ENCODE measurements at regions not wholly inside any gene's neighbourhood (a gene's known extent, or its start where the extent isn't known, plus 50 kb on each side); places are given as distances from the start of the nearest gene placed in this dataset.
"Not testable (repeated sequence)": the region's sequence is repeated elsewhere in the genome, so short reads cannot be mapped to it uniquely, and the experiment has no call there.

DNA sequence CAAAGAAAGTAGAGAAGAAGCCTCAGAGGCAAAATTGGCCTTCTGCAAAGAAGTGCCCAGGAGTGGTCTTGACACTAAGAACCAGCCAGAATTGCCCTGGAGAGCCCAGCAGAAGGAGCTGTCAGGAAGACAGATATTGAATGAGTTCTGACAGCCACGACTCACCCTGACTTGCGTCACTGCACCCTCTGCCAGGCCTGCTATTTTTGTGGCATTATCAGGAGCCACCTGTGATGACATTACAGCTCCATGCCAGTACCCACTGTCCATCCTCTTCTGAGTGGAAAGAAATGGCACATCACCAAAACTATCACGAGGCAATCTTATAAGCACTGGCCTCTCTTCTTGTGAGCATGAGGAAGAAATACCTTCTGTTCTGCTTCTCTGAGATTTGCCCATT lies 67.7 kb downstream of the SMIM20 start:
- DNase-seq: no peak

DNA sequence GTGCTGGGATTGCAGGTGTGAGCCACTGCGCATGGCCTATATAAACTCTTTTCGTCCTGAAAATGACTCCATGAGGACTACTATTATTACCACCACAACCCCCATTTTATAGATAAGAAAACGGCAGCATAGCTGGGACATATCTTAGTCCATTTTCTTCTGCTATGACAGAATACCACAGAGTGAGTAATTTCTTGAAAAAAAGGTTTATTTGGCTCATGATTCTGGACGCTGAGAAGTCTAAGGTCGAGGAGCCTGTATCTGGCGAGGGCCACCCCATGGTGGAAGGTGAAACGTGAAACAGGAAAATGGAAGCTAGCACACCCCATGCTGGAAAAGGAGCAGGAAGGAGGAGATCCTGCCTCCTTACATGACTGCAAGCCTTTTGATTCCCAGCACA lies 68.9 kb downstream of the SMIM20 start:
- no peak for DNase-seq

DNA sequence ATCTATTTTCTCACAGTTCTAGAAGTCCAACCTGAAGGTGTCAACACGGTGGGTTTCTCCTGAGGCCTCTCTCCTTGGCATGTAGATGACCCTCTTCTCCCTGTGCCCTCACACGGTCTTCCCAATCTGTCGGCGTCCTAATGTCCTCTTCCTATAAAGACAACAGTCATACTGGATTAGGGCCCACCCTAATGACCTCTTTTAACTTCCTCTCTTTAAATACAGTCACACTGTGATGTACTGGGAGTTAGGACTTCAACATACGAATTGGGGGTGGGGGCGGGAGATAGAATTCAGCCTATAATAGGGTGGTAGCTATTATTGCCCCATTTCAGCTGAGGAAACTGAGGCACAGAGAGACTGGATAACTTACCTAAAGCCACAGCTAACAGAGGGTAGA lies 70.2 kb downstream of the SMIM20 start:
- DNase-seq: peak; percentile 26 to 34

DNA sequence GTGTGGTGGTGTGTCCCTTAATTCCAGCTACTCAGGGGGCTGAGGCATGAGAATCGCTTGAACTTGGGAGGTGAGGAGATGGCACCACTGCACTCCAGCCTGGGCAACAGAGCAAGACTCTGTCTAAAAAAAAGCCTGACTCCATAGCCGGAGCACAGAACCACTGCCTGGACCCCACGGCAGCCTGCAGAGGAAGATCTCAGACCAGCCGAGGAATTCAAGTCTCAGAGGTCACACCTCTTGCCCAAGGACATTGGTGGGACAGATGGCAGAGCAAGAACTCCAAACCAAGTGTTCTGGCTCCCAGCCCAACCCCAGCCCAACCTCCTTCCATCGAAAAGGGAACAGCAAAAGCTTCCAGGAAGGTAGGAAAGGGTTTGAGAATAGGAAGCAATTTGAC lies 70.8 kb downstream of the SMIM20 start:
- DNase-seq: no peak

DNA sequence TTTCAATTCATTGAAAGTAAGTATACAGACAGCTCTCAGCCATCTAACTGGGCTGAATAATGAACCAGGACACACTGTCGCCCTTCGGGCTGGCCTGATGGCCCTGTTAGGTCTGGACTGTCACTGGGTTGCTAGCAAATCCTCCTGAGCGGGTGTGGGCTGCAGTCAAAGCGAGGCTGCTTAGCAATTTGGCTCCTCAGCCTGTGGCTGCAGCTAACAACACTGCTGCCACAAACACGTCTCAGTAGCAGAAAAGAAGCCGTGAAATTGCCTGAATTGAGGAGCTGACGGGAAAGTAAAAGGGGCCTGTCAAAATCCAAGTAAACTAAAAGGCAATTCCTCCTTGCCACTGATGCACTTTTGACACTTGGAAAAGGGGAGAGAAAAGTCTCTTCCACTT lies 72.8 kb downstream of the SMIM20 start:
- no peak for DNase-seq

DNA sequence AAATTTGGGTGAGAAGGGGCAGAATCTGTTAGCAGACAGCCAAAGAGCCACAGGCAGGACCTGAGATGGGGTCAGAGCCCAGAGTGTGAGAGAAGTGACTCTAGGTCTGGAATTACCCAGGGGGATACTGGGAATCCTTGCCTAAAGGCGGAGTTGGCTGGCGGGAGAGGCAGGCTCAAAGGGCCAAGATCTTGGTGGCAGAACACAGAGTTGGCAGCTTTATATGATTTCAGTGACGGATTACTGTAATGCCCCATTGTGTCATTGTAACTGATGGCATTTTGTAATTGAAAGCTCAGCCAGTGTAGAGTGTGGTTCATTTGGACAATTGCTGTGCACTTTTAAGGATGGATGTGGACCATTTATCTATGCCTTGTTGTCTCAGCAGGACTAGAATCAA lies 77.3 kb downstream of the SMIM20 start:
- DNase-seq: no peak

DNA sequence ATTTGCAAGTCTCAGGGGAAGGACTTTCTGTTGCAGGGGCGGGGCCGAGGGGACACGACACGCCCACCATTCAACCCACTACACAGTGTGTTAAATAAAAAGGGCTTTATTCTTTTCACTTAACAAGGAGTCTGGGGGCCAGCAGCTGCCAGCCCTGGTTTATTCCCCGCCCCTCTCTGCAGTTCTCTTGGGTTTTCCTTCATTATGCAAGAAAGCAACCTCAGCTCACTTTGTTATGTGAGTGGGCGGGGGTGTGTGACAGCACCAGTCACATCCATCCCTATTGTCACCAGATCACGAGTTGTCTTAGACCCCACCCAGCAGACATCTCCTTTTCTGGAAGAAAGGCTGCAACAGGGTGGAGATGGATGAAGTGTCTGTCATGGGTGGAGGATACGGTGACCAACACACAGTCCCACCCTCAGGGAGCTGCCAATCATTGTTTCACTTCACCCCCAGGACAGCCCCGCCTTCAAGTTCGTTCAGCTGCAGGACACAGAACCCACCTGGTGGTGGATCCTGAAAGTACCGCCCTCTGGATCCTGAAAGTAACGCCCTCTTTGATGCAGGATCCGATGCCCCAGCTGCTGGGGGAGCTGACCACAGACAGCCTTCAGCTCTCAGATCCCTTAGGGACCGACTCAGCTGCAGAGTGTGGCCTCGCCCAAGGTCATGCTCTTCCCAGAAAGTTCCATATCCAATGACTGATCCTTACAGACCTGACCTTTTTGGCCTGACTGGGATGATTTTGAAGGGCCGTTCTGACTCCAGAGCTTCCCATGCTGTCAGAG lies 79.6 kb downstream of the SMIM20 start:
- peak; percentile 69 to 90 for DNase-seq

DNA sequence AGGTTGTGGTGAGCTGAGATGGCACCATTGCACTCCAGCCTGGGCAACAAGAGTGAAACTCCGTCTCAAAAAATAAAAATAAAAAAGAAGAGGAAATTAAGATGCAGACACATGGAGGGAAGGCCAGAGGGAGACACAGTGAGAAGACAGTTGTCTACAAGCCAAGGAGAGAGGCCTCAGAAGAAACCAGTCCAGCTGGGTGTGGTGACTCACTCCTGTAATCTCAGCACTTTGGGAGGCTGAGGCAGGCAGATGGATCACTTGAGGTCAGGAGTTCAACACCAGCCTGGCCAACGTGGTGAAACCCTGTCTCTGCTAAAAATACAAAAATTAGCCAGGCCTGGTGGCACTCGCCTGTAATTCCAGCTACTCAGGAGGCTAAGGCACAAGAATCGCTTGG lies 80.6 kb downstream of the SMIM20 start:
- not testable (repeated sequence) for DNase-seq

DNA sequence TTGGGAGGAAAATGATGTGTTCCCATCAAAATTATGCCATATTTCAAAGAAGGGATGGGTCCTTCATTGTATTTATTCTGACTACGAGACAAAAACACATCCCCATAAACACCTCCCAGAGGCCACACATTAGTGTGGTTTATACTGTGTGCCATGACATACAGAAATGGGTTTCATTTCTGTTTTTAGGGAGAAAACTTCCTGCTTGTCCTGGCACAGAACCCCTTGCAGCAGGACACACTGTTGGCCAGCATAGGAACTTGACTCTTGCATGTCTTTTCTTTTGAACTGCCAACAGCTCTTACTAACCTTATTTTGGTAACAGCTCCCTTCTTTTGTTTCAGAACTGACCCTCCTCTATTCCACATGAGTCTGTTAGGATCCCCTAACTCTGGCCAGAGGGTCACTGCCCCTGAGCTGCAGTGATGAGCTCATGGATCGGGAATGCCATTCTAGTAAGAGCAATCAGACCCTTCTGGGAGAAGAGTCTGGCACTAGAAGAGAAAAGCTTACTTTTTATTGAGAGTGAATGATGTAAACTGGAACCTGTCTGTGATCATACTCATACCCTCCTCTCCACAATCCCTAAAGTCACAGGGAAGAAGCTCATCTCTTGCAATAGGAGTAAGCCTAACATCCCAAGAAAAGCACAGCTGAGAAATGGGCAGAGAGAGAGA lies 86.4 kb downstream of the SMIM20 start:
- DNase-seq: peak; percentile 65 to 72

DNA sequence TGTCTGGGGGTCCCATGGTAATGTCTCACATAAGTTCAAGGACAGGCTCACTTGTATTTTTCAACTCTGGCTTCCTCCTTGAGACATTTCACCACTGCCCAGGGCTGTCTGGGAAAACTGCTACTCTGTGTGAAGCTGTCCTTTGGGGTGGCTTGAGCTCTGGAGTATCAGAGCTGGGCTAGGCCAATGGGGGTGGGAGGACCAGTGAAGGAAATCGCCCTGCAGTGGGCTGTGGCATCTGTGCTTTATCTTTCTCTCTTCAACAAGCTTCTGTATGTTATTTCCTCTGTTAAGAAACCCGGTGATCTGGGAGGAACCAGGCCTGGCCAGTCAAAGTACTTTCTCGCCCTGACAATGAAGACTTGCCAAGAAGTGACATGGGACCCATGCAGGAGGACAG lies 87.4 kb downstream of the SMIM20 start:
- no peak for DNase-seq

DNA sequence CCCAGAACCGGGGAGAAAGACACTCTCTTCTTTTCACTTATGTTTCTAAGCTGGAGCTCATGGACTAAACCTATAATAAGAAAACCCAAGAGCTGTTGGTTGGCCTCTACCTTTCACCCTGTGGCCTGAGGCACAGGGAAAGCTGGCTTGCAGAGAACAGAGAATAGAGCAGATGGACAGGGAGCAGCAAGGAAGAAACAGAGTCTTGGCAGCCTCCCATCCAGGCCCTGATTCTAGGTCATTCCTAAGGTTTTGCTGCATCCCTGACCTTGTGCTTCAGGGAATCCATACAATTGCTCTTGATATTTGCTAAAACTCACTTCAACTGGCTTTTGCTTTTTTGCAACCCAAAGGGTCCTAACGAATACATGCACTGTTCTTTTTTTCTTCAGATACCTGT lies 87.8 kb downstream of the SMIM20 start:
- DNase-seq: no peak

DNA sequence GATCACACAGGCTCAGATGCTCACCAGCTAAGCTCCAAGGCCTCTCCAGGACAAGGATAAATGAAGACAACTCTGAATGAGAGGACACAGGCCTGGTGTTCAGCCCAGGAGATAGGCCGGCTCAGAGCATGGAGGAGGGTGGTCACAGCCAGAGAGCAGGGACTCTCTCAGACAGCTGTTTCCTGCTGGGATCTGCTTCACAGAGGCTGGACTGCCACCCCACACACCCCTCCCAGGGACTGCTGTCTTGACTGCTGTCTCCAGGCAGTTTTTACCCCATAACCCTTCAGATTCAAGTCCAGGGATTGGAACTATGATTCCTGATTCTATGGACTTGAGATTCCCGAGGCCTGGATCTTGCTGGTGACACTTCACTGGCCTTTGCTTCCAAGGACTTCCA lies 89.0 kb downstream of the SMIM20 start:
- DNase-seq: no peak

DNA sequence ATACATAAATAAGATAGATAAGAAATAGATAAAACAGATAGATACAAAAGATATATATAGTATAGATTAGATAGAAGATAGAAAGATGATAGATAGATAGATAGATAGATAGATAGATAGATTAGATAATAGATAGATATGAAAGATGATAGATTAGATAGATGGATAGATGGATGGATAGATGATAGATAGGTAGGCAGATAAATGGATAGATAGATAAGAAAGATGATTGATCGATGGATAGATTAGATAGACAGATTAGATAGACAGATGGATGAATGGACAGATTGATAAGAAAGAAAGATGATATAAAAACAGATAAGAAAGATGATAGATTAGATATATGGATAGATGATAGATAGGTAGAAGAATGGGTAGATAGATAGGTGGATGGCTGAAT lies 90.3 kb downstream of the SMIM20 start:
- DNase-seq: no peak

DNA sequence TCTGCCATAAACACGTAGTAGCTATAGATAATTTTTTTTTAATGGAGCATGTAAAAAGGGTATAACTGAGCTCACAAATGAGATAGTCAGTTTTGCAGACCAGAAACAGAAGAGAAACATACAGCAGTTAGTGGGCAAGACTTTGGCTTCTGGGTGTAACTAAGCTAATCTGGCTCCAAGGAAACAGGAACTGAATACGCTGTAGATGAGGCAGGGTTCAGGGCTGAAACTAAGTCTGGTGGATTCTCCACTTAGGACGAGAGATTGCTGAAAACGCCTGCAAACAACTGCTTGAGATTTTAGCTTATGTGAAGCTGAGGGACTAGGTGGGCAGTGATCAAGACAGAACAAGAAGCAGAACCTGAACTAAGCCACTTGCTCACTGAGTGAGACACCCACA lies 91.7 kb downstream of the SMIM20 start:
- peak in 1 of 2 donors; percentile 23 for DNase-seq

DNA sequence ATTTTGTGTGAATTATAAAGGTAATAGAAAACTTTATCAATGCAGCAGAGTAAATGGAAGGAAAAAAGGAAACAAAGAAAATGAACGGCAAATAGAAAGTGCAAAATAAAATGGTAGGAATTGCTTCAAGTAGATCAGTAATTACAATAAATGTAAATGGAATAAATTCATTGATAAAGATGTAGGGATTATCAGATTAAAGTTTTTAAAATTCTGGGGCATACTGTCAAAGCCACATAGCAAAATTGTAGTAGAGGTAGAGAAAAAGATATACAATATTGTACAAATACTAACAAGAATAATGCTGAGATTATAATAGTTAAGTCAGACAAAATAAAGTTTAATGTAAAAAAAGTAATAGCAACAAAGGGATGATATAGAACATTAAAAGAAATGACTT lies 94.7 kb downstream of the SMIM20 start:
- no peak for DNase-seq

DNA sequence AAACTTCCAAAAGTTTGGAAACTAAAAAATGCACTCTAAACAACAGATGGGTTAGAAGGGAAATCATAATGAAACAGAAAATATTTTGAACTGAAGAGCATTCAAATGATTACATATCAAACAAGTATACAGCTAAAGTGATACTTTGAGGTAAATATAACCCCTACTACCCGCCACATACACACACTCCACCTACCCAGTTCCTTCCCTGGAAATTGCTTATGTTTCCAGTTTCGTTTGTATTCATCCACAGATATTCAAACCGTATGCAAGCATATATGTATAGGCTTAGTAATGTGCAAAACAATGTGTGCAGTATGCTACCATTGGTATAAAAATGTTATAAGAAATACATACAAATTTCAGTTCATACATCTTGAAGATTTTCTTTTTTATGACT lies 95.5 kb downstream of the SMIM20 start:
- no peak for DNase-seq

DNA sequence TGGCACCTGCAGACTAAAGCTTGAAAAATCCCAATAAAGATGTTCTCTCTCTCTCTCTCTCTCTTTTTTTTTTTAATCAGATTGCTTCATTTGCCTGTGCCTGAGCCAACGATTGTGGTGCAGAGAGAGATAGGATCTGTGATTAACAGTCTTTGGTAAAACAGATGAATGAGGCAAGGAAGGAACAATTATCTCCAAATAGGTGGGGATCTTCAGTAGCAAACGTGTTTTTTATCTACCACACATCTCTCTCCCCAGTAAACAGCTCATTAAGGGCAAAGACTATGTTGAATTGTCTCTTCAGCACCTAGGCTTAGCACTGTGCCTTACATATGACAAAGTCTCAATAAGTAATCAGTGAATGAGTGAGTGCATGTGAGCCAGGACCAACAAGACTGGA lies 96.3 kb downstream of the SMIM20 start:
- DNase-seq: no peak

DNA sequence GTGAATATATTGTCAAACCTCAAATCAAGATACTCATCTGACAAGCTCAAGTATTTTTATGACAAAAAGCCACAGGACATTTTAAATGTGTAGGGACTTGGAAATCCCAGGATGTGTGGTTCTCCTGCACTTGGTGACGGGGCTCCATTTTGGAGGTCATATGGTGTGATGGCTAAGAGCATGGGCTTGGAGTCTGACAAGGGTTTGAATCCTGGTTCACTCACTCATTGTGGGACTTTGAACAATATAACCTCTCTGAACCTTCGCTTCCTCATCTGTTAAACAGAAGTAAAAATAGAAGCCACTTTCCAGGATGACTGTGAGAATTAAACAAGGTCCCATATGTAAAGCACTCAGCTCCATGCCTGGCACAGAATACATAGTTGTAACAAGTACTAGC lies 99.6 kb downstream of the SMIM20 start:
- DNase-seq: peak; percentile 28 to 45

DNA sequence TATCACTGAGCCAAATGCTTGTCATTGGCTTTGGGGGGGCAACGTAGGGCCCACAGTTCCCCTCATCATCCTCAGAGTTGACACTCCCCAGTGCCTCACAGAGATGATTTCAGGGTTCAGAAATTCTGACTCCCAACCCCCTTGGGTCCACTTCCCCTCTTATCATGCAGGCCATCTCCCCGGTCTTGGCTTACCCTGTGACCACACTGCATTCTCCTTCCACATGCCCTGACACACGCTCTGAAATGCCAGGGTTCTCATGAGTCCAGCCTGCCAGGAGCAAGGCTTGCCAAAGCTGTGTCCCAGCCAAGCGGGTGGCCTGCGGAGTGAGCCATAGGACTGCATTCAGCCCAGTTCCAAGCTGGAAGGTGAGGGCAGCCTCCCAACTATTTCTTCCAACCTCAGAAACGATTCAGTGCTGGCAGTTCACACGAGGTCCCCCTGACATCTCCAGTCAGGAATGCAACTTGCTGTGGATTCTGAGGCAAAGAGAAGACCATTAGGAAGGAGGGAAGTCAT lies 101.2 kb downstream of the SMIM20 start:
- no peak for DNase-seq

DNA sequence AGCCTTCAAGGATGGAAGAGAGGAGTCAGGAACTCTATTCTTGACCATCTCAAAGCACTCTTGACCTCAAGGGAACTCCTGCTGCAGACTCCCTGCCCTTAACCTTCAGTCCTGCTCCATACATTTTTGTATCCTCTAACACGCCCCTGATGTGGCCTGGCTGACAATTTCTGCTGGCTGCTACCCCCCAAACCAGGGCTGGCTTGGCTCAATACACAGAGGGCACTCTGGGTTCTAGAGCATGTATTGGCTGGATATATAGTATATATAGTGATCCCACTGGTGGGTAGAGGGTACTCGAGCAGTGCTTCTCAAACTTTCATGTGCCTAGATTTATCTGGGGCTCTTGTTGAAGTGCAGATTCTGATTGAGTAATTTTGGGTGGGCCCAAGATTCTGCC lies 101.9 kb downstream of the SMIM20 start:
- DNase-seq: no peak

DNA sequence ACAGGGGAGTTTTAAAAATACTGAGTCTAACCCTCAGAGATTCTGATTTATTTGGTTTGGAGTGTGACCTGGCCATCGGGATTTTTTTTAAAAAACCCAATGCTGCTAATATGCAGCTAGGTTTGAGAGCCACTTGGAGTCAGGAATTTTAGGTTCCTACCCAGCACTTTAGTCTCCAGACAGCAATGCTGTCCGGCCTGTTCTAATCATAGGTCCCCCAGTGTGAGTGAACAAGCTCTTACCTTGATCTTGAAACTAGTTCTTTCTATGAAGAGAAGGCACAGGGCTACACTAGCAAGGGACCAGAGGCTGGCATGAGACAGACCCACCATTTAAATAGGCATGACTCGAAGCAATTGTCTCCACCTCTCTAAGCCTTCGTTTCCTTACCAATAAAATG lies 103.5 kb downstream of the SMIM20 start:
- DNase-seq: no peak

DNA sequence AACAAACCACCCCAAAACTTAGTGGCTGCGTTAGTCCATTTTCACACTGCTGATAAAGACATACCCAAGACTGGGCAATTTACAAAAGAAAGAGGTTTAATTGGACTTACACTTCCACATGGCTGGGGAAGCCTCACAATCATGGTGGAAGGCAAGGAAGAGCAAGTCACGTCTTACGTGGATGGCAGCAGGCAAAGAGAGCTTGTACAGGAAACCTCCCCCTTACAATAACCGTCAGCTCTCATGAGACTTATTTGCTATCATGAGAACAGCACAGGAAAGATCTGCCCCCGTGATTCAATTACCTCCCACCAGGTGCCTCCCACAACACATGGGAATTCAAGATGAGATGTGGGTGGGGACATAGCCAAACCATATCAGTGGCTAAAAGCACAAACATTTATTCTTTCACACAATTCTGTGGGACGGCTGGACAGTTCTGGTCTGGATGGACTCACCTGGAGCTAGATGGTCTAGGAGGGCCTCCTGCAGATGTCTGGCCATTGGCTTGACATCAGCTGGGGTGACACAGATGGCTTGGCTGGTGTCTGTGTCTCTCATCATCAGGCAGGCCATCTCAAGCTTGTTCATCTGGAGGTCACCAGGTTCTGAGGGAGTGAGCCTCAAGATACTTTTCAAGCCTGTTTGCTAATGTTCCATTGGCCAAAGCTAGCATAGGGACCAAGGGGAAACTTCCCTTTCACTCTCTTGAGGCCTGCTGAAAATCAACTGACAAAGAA lies 104.1 kb downstream of the SMIM20 start:
- not testable (repeated sequence) for DNase-seq

DNA sequence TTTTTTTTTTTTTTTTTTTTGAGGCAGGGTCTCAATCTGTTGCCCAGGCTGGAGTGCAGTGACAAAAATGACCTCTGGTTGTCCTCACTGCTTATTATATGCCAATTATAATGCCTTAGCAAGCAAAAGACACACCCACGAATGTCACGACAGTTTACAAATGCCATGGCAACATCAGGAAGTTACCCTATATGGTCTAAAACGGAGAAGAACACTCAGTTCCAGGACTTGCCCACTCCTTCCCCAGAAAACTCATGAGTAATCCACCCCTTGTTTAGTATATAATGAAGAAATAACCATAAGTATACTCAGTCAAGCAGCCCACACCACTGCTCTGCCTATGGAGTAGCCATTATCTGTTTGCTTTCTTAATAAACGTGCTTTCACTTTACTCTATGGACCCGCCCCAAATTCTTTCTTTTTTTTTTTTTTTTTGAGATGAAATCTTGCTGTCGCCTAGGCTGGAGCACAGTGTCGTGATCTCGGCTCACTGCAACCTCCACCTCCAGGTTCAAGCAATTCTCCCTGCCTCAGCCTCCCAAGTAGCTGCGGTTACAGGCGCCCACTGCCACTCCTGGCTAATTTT lies 106.2 kb downstream of the SMIM20 start:
- peak; percentile 95 to 97 for DNase-seq
